Globus pallidus (tissue), 1 donor: ENCODE measurements at regions not wholly inside any gene's neighbourhood (a gene's known extent, or its start where the extent isn't known, plus 50 kb on each side); places are given as distances from the start of the nearest gene placed in this dataset.

Experiments used
- DNase-seq: peaks from one replicate; pipeline ENCODE4 v3.0.0-alpha.2; 2015; ENCODE audit warnings: low spot score

GRCh38 chr18:73232933-73233332 is 365.1 kb upstream of the NETO1 start:
- DNase-seq: no peak

- no peak for DNase-seq
These were observed 352.9 kb upstream of the NETO1 start for GRCh38 chr18:73220663-73221062.

GRCh38 chr18:73218293-73218692 is 350.5 kb upstream of the NETO1 start:
- DNase-seq: no peak

GRCh38 chr18:73214970-73215369 is 347.2 kb upstream of the NETO1 start:
- DNase-seq: no peak

- DNase-seq: no peak
These were observed 344.7 kb upstream of the NETO1 start for GRCh38 chr18:73212442-73212841.

- no peak for DNase-seq
These were observed 334.2 kb upstream of the NETO1 start for GRCh38 chr18:73201940-73202339.

- DNase-seq: no peak
These were observed 331.4 kb upstream of the NETO1 start for GRCh38 chr18:73199151-73199550.

- no peak for DNase-seq
These were observed 321.9 kb upstream of the NETO1 start for GRCh38 chr18:73189718-73190117.

GRCh38 chr18:73168236-73168635 is 300.4 kb upstream of the NETO1 start:
- DNase-seq: no peak

- DNase-seq: no peak
These were observed 296.6 kb upstream of the NETO1 start for GRCh38 chr18:73164430-73164829.

- no peak for DNase-seq
These were observed 295.4 kb upstream of the NETO1 start for GRCh38 chr18:73163236-73163635.

GRCh38 chr18:73156117-73156516 is 288.3 kb upstream of the NETO1 start:
- no peak for DNase-seq

- DNase-seq: no peak
These were observed 285.5 kb upstream of the NETO1 start for GRCh38 chr18:73153271-73153670.

GRCh38 chr18:73151086-73151485 is 283.3 kb upstream of the NETO1 start:
- DNase-seq: no peak

GRCh38 chr18:73150199-73150598 is 282.4 kb upstream of the NETO1 start:
- DNase-seq: no peak

- no peak for DNase-seq
These were observed 279.8 kb upstream of the NETO1 start for GRCh38 chr18:73147590-73147989.

GRCh38 chr18:73144030-73144429 is 276.2 kb upstream of the NETO1 start:
- DNase-seq: no peak

- no peak for DNase-seq
These were observed 268.3 kb upstream of the NETO1 start for GRCh38 chr18:73136134-73136533.

GRCh38 chr18:73124175-73124574 is 256.4 kb upstream of the NETO1 start:
- DNase-seq: no peak

GRCh38 chr18:73121207-73121606 is 253.4 kb upstream of the NETO1 start:
- no peak for DNase-seq

- DNase-seq: no peak
These were observed 252.8 kb upstream of the NETO1 start for GRCh38 chr18:73120626-73121025.

- DNase-seq: no peak
These were observed 251.8 kb upstream of the NETO1 start for GRCh38 chr18:73119574-73119973.

GRCh38 chr18:73118121-73118816 is 250.5 kb upstream of the NETO1 start:
- no peak for DNase-seq

GRCh38 chr18:73110307-73110706 is 242.5 kb upstream of the NETO1 start:
- no peak for DNase-seq
